HEK293 (cell line): ENCODE measurements at regions not wholly inside any gene's neighbourhood (a gene's known extent, or its start where the extent isn't known, plus 50 kb on each side); places are given as distances from the start of the nearest gene placed in this dataset.

Source experiments
- AEBP2 ChIP-seq: fragments of 450-650 bp; formaldehyde crosslinking; IDR thresholded peaks from 2 replicates; pipeline ENCODE4 v1.5.1; 2016; ENCODE audit warnings: missing biosample characterization, missing genetic modification characterization, borderline replicate concordance
- KLF10 ChIP-seq: fragments of 450-650 bp; IDR thresholded peaks from 2 replicates; pipeline ENCODE4 v1.5.1; 2018; ENCODE audit warnings: missing biosample characterization, mild to moderate bottlenecking, missing genetic modification characterization
- ZBTB20 ChIP-seq: fragments of 450-650 bp; formaldehyde crosslinking; IDR thresholded peaks from 2 replicates; pipeline ENCODE4 v1.5.1; 2016; ENCODE audit warnings: missing biosample characterization, missing genetic modification characterization
- ZNF274 ChIP-seq, 2 experiments: fragments of 200-500 bp in 1 of 2; fragments of 450-650 bp in 1 of 2; sonication (Bioruptor generic) in 1 of 2; formaldehyde crosslinking in 1 of 2; IDR thresholded peaks; 2 replicates each; pipeline versions ENCODE4 v1.5.1 to v1.6.1; 2014 to 2016; ENCODE audit warnings: borderline replicate concordance in 1 of 2, inconsistent platforms in 1 of 2, low read length in 1 of 2, missing biosample characterization in 1 of 2, missing genetic modification characterization in 1 of 2
- TF ChIP-seq, protein P1 (sequence below): fragments of 450-650 bp; formaldehyde crosslinking; IDR thresholded peaks from 2 replicates; pipeline ENCODE4 v1.5.1; 2016; ENCODE audit warnings: missing biosample characterization, missing genetic modification characterization
- TF ChIP-seq, protein P2 (sequence below): fragments of 450-650 bp; formaldehyde crosslinking; IDR thresholded peaks from 2 replicates; pipeline ENCODE4 v1.5.1; 2016; ENCODE audit warnings: missing biosample characterization, missing genetic modification characterization, low read depth

- TF ChIP-seq ZNF274 (IDR thresholded peaks at IDR 0.05; ENCODE audit: low read length) (no peak), ZNF274 (tag by site-specific recombination; IDR thresholded peaks at IDR 0.05; ENCODE audit: borderline replicate concordance) (no peak), KLF10 (tag by site-specific recombination) (no peak), ZBTB20 (no peak), AEBP2 (tag by site-specific recombination) (no peak)
- TF ChIP-seq, protein P1, sequence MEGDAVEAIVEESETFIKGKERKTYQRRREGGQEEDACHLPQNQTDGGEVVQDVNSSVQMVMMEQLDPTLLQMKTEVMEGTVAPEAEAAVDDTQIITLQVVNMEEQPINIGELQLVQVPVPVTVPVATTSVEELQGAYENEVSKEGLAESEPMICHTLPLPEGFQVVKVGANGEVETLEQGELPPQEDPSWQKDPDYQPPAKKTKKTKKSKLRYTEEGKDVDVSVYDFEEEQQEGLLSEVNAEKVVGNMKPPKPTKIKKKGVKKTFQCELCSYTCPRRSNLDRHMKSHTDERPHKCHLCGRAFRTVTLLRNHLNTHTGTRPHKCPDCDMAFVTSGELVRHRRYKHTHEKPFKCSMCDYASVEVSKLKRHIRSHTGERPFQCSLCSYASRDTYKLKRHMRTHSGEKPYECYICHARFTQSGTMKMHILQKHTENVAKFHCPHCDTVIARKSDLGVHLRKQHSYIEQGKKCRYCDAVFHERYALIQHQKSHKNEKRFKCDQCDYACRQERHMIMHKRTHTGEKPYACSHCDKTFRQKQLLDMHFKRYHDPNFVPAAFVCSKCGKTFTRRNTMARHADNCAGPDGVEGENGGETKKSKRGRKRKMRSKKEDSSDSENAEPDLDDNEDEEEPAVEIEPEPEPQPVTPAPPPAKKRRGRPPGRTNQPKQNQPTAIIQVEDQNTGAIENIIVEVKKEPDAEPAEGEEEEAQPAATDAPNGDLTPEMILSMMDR, result no peak
- TF ChIP-seq, protein P2, sequence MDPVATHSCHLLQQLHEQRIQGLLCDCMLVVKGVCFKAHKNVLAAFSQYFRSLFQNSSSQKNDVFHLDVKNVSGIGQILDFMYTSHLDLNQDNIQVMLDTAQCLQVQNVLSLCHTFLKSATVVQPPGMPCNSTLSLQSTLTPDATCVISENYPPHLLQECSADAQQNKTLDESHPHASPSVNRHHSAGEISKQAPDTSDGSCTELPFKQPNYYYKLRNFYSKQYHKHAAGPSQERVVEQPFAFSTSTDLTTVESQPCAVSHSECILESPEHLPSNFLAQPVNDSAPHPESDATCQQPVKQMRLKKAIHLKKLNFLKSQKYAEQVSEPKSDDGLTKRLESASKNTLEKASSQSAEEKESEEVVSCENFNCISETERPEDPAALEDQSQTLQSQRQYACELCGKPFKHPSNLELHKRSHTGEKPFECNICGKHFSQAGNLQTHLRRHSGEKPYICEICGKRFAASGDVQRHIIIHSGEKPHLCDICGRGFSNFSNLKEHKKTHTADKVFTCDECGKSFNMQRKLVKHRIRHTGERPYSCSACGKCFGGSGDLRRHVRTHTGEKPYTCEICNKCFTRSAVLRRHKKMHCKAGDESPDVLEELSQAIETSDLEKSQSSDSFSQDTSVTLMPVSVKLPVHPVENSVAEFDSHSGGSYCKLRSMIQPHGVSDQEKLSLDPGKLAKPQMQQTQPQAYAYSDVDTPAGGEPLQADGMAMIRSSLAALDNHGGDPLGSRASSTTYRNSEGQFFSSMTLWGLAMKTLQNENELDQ (tag by site-specific recombination), result no peak
Observed at GRCh38 chr16:86343796-86344585, 166.3 kb upstream of the FOXF1 start.
